Right lobe of liver (tissue), 6 donors: ENCODE measurements at regions not wholly inside any gene's neighbourhood (a gene's known extent, or its start where the extent isn't known, plus 50 kb on each side); places are given as distances from the start of the nearest gene placed in this dataset.

Source experiments
- ATAC-seq, 4 donors: fragments of 200-7000 bp; cut with Tn5 transposase; one replicate each; pipeline ENCODE4 v1.9.1; 2020; ENCODE audit warnings: mild to moderate bottlenecking in 4 of 4, moderate library complexity in 4 of 4
- DNase-seq, 3 donors: peaks; one replicate each; pipeline ENCODE4 v3.0.0-alpha.2; 2020
- H3K27ac ChIP-seq, 3 donors: fragments of 200-600 bp; one replicate each; pipeline ENCODE4 v1.8.0; 2022
- H3K27me3 ChIP-seq, 2 donors: fragments of 200-600 bp; one replicate each; pipeline ENCODE4 v1.8.0; 2022
- H3K36me3 ChIP-seq, 4 donors: fragments of 200-600 bp; sonication (generic) in 1 of 4; one replicate each; pipeline versions ENCODE4 v1.5.1 to v1.8.0; 2017 to 2022; ENCODE audit warnings: control low read depth in 1 of 4
- H3K4me1 ChIP-seq, 4 donors: fragments of 200-600 bp; sonication (generic) in 1 of 4; one replicate each; pipeline versions ENCODE4 v1.5.1 to v1.8.0; 2017 to 2022; ENCODE audit warnings: control low read depth in 1 of 4
- H3K4me3 ChIP-seq, 3 donors: fragments of 200-600 bp; one replicate each; pipeline ENCODE4 v1.8.0; 2022
- H3K9me3 ChIP-seq, 4 donors: fragments of 200-600 bp; sonication (generic) in 1 of 4; one replicate each; pipeline versions ENCODE4 v1.5.1 to v1.8.0; 2017 to 2022; ENCODE audit warnings: control low read depth in 1 of 4
- CTCF ChIP-seq, 4 donors: fragments of 200-600 bp in 3 of 4; fragments of 450-650 bp in 1 of 4; IDR thresholded peaks; one replicate each; pipeline versions ENCODE4 v1.5.1 to v1.8.0; 2016 to 2022; ENCODE audit warnings: antibody characterized with exemption in 4 of 4, mild to moderate bottlenecking in 2 of 4
- POLR2A ChIP-seq: fragments of 450-650 bp; IDR thresholded peaks from one replicate; pipeline ENCODE4 v1.6.1; 2017; ENCODE audit warnings: antibody characterized with exemption, mild to moderate bottlenecking
- WGBS: methylation state at CpG from one replicate; pipeline ENCODE4 v1.1.6; 2018; ENCODE audit warnings: low coverage, low lambda C conversion rate; ENCODE audit not compliant: insufficient coverage; ENCODE audit errors: missing lambda C conversion rate; 5-methylcytosine and 5-hydroxymethylcytosine counted together
- intact Hi-C, 2 donors: fragments of 100-400 bp; cut with DNase I; formaldehyde crosslinking; loops; one replicate each; pipeline versions ENCODE4 v1.11.2 to v1.14.1; 2022
- donor health status: DM: no; HTN: yes; CAD: no.
- donor health status: DM: no; HTN: no; CAD: no.
- donor health status: DM: no; HTN: no; CAD: no.
- donor health status: DM: no; HTN: yes; CAD: no.
- donor health status: DM: no; HTN: yes; CAD: no.

- no peak for DNase-seq
- no peak overlapping the region for H3K27ac ChIP-seq
- ATAC-seq = no peak
- TF ChIP-seq CTCF (IDR thresholded peaks at IDR 0.05) (no peak), POLR2A (no peak)
- no peaks in the 10 kb centered on the region for H3K36me3 ChIP-seq
- no peak overlapping the region for H3K4me3 ChIP-seq
- H3K4me1 ChIP-seq = no peaks in the 10 kb centered on the region
- no peaks in the 10 kb centered on the region for H3K27me3 ChIP-seq
- intact Hi-C loops = no loop called here
- no peaks in the 10 kb centered on the region for H3K9me3 ChIP-seq
- 30% methylated on average over 1 of the region's 2 CpGs for WGBS
These were observed 557.0 kb downstream of the FGF9 start for GRCh38 chr13:22227895-22228294.

- Histone ChIP-seq H3K9me3 (no peaks in the 10 kb centered on the region), H3K4me1 (no peaks in the 10 kb centered on the region), H3K4me3 (no peak overlapping the region), H3K36me3 (no peaks in the 10 kb centered on the region), H3K27me3 (no peaks in the 10 kb centered on the region), H3K27ac (no peak overlapping the region)
- 43% methylated on average over 2 of the region's 5 CpGs for WGBS
- ATAC-seq (no peak), DNase-seq (no peak)
- intact Hi-C loops = no loop called here
- TF ChIP-seq POLR2A (no peak), CTCF (IDR thresholded peaks at IDR 0.05) (no peak)
These were observed 559.0 kb downstream of the FGF9 start for GRCh38 chr13:22229916-22230315.

DNA sequence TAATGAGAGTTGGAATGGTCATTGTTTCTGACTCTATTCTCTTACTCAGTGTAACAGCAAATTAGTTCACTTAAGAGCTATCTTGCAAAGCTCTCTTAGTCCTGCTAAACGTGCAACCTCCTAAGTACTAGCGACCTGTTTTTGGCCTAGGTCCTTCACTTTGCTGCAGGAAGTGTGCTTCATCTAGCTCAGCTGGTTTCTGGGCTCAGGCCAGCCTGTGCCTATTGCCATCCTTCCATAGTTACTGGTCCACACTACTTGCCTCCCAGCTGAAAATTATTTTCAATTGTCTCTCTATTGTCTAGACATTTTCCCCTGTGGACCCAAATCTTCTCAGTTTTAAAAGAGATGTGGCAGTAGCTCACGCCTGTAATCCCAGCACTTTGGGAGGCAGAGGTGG lies 561.3 kb downstream of the FGF9 start:
- H3K27ac ChIP-seq = no peak overlapping the region
- WGBS = 32% methylated on average over 3 of the region's 3 CpGs
- no peaks in the 10 kb centered on the region for H3K4me1 ChIP-seq
- no peak for ATAC-seq
- intact Hi-C loops = no loop called here
- TF ChIP-seq POLR2A (no peak), CTCF (IDR thresholded peaks at IDR 0.05) (no peak)
- H3K4me3 ChIP-seq = no peak overlapping the region
- no peak for DNase-seq
- H3K27me3 ChIP-seq = no peaks in the 10 kb centered on the region
- H3K36me3 ChIP-seq = no peaks in the 10 kb centered on the region
- no peaks in the 10 kb centered on the region for H3K9me3 ChIP-seq

DNA sequence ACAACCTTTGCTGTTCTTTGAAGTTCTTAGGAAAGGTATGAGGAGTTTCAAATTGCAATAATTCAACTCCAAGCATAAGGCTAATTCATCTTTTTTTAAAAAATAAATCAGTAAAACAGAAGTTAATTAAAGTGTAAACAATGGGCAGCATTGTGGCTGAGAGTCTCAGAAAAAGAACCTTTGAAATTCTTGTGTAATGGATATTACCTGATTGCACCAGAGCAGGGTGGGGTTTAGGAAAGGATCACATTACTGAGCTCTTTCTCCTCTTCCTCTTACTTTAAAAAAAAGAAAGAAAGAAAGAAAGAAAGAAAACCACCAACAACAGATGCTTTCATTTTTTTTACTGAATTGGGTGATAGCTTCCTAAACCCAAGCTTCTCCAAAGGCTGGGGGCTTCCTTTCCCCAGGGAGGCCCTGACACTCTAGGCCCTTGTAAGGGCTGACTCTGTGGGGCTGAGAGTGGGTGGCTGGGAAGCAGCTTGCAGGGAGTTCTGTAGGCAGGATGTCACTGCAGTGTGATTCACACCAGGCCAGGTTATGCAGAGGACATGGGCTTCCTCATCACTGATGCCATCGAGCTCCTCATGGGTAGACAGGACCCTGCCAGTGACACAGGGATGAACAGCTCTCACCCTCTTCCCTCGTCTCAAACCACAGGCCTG lies 564.5 kb downstream of the FGF9 start:
- Histone ChIP-seq H3K36me3 (no peaks in the 10 kb centered on the region), H3K27me3 (no peaks in the 10 kb centered on the region), H3K27ac (no peak overlapping the region), H3K4me3 (no peak overlapping the region), H3K4me1 (no peaks in the 10 kb centered on the region), H3K9me3 (no peaks in the 10 kb centered on the region)
- 23% methylated on average over 2 of the region's 2 CpGs for WGBS
- intact Hi-C loops = no loop called here
- no peak for ATAC-seq
- TF ChIP-seq POLR2A = no peak
- no peak for TF ChIP-seq CTCF (IDR thresholded peaks at IDR 0.05)
- no peak for DNase-seq

DNA sequence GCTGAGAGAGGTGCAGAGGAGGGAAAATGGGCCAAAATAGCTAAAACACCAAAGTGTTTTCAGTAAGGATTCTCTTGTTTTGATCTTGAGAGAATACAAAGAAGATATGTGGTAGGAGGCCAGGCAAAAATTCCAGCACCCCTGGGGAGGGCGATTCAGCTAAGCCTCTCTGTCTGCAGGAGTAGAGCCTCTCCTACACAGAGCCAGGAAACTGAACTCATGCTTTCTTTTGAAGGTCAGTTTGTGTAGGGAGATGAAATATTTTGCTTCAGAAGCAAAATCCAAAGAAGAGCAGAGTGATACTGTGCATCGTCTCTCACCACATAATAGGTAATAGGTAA lies 565.0 kb downstream of the FGF9 start:
- Histone ChIP-seq H3K27ac (no peak overlapping the region), H3K4me3 (no peak overlapping the region), H3K9me3 (no peaks in the 10 kb centered on the region), H3K36me3 (no peaks in the 10 kb centered on the region), H3K4me1 (no peaks in the 10 kb centered on the region), H3K27me3 (no peaks in the 10 kb centered on the region)
- intact Hi-C loops = no loop called here
- TF ChIP-seq CTCF (IDR thresholded peaks at IDR 0.05) (no peak), POLR2A (no peak)
- ATAC-seq (no peak), DNase-seq (no peak)
- 39% methylated on average over 2 of the region's 2 CpGs for WGBS
